DND-41 (cell line): ENCODE measurements at regions not wholly inside any gene's neighbourhood (a gene's known extent, or its start where the extent isn't known, plus 50 kb on each side); places are given as distances from the start of the nearest gene placed in this dataset.

Source experiments
- ATAC-seq: fragments of 200-7000 bp; cut with Tn5 transposase; 3 replicates; pipeline ENCODE4 v1.9.1; 2021; ENCODE audit warnings: low read depth; ENCODE audit not compliant: insufficient read depth
- DNase-seq: peaks from one replicate; pipeline ENCODE4 v3.0.0-alpha.2; 2020
- H2AFZ ChIP-seq: 2 replicates; pipeline ENCODE4 v1.6.0; 2012; ENCODE audit warnings: low read depth, low read length
- H3K27ac ChIP-seq: 2 replicates; pipeline ENCODE4 v1.5.1; 2012; ENCODE audit warnings: low read length, inconsistent platforms
- H3K27me3 ChIP-seq: fragments of 200-600 bp; sonication (generic); 2 replicates; pipeline ENCODE4 v1.6.0; 2012; ENCODE audit warnings: low read length, mild to moderate bottlenecking, inconsistent platforms; ENCODE audit not compliant: insufficient read depth, poor library complexity
- H3K36me3 ChIP-seq: 2 replicates; pipeline ENCODE4 v1.5.1; 2012; ENCODE audit warnings: low read length, inconsistent platforms; ENCODE audit not compliant: insufficient read depth
- H3K4me1 ChIP-seq: 2 replicates; pipeline ENCODE4 v1.5.1; 2012; ENCODE audit warnings: mild to moderate bottlenecking, low read length; ENCODE audit not compliant: insufficient read depth
- H3K4me2 ChIP-seq: 2 replicates; pipeline ENCODE4 v1.6.0; 2012; ENCODE audit warnings: mild to moderate bottlenecking, moderate library complexity, low read length, inconsistent platforms; ENCODE audit not compliant: insufficient read depth
- H3K4me3 ChIP-seq, 2 experiments: fragments of 200-600 bp in 1 of 2; shearing (Covaris generic) in 1 of 2; 2 replicates each; pipeline ENCODE4 v1.5.1; 2012 to 2016; ENCODE audit warnings: inconsistent platforms in 2 of 2, low read length in 2 of 2, mild to moderate bottlenecking in 2 of 2, low read depth in 1 of 2, moderate library complexity in 1 of 2
- H3K79me2 ChIP-seq: 2 replicates; pipeline ENCODE4 v1.6.0; 2012; ENCODE audit warnings: low read length, inconsistent platforms; ENCODE audit not compliant: insufficient read depth
- H3K9ac ChIP-seq: 2 replicates; pipeline ENCODE4 v1.6.0; 2012; ENCODE audit warnings: low read depth, mild to moderate bottlenecking, inconsistent platforms, low read length, moderate library complexity
- H3K9me3 ChIP-seq: 2 replicates; pipeline ENCODE4 v1.5.1; 2012; ENCODE audit warnings: low read length, moderate library complexity, mild to moderate bottlenecking, inconsistent platforms; ENCODE audit not compliant: insufficient read depth, severe bottlenecking
- H4K20me1 ChIP-seq: 2 replicates; pipeline ENCODE4 v1.6.0; 2012; ENCODE audit warnings: low read length; ENCODE audit not compliant: insufficient read depth
- EZH2 ChIP-seq: IDR thresholded peaks from 3 replicates; pipeline ENCODE4 v1.6.1; 2012; ENCODE audit warnings: borderline replicate concordance, low read depth, mild to moderate bottlenecking, moderate library complexity, low read length, inconsistent platforms; ENCODE audit not compliant: severe bottlenecking
- TF ChIP-seq, protein P1 (sequence below): IDR thresholded peaks from 2 replicates; pipeline ENCODE4 v1.5.1; 2012; ENCODE audit warnings: borderline replicate concordance, low read length, moderate library complexity, mild to moderate bottlenecking; ENCODE audit not compliant: poor library complexity, severe bottlenecking; ENCODE audit errors: extremely low read depth

DNA sequence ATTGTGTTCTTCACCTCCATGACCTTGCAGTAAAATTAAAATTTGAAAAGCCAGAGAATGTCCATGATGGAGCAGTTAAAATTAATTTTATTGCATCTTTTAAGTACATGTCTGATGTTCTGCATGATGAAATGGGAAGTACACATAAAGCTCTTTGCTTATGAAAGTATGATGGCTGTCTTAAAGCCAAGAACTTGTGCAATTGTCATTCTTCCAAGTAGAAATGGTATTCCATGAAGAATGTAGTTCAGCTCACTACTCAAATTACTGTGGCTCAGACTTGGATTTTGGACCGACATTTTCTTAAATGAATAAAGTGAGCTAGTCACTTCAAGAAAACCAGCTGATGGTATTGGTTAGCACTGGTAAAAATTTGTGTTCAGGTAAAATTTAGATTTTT, 161.7 kb upstream of the CXCL13 start:
- Histone ChIP-seq H3K27me3 (peaks cover 3% of the 10 kb centered on the region), H3K79me2 (no peaks in the 10 kb centered on the region), H3K9ac (no peak overlapping the region), H3K4me2 (no peak overlapping the region), H3K27ac (no peak overlapping the region), H3K4me3 (no peak overlapping the region), H3K9me3 (no peaks in the 10 kb centered on the region), H3K4me1 (no peaks in the 10 kb centered on the region), H4K20me1 (no peaks in the 10 kb centered on the region), H3K36me3 (no peaks in the 10 kb centered on the region), H2AFZ (no peak overlapping the region)
- DNase-seq (no peak), ATAC-seq (no peak)
- TF ChIP-seq, protein P1, sequence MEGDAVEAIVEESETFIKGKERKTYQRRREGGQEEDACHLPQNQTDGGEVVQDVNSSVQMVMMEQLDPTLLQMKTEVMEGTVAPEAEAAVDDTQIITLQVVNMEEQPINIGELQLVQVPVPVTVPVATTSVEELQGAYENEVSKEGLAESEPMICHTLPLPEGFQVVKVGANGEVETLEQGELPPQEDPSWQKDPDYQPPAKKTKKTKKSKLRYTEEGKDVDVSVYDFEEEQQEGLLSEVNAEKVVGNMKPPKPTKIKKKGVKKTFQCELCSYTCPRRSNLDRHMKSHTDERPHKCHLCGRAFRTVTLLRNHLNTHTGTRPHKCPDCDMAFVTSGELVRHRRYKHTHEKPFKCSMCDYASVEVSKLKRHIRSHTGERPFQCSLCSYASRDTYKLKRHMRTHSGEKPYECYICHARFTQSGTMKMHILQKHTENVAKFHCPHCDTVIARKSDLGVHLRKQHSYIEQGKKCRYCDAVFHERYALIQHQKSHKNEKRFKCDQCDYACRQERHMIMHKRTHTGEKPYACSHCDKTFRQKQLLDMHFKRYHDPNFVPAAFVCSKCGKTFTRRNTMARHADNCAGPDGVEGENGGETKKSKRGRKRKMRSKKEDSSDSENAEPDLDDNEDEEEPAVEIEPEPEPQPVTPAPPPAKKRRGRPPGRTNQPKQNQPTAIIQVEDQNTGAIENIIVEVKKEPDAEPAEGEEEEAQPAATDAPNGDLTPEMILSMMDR, result no peak
- no peak for TF ChIP-seq EZH2

DNA sequence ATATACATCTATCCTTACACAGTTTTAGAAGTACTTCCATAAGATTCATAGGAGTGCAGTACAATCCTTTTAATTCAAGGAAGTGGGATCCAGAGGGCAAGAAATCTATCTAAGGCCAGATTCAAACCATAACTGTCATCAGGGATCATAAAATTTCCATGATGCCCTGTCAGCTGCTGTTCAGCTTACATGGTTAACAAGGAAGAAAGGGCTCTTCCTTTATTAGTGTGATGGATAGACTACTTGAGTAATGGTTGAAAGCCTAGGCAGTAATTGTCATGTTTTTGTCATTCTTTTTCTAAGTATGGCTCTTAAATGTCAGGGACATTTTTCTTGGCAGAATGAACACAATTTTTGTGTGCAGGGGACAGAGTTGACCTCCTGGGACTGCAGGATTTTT, 159.8 kb upstream of the CXCL13 start:
- Histone ChIP-seq H3K4me3 (no peak overlapping the region), H3K27me3 (peaks cover 3% of the 10 kb centered on the region), H3K4me1 (no peaks in the 10 kb centered on the region), H3K9ac (no peak overlapping the region), H4K20me1 (no peaks in the 10 kb centered on the region), H3K27ac (no peak overlapping the region), H2AFZ (no peak overlapping the region), H3K36me3 (no peaks in the 10 kb centered on the region), H3K79me2 (no peaks in the 10 kb centered on the region), H3K9me3 (no peaks in the 10 kb centered on the region), H3K4me2 (no peak overlapping the region)
- DNase-seq (no peak), ATAC-seq (no peak)
- TF ChIP-seq EZH2, result no peak
- TF ChIP-seq, protein P1, result no peak

DNA sequence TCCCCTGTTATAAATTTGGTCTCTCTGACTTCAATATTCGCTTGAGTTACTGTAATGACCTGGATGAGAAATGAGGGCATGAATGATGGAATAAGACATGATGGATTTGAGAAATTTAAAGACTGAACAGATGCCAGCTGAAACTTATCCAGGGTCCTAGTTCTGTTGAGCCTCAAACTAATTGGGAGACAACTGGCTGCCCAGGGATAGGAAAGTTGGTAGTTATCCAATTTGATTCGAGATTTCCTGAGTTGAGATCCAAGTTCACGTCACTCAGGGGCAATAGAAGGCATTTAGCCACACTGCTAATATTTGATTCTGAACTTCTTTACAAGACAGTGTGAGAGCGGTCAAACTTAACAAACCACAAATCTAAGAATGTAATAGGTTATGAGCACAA, 159.0 kb upstream of the CXCL13 start:
- no peak overlapping the region for H3K4me2 ChIP-seq
- no peak for DNase-seq
- no peaks in the 10 kb centered on the region for H3K9me3 ChIP-seq
- no peaks in the 10 kb centered on the region for H4K20me1 ChIP-seq
- no peaks in the 10 kb centered on the region for H3K79me2 ChIP-seq
- H3K4me1 ChIP-seq, result no peaks in the 10 kb centered on the region
- no peak overlapping the region for H3K4me3 ChIP-seq
- no peaks in the 10 kb centered on the region for H3K36me3 ChIP-seq
- H3K27me3 ChIP-seq, result peaks cover 3% of the 10 kb centered on the region
- no peak overlapping the region for H2AFZ ChIP-seq
- TF ChIP-seq EZH2, result no peak
- TF ChIP-seq, protein P1, result no peak
- H3K27ac ChIP-seq, result no peak overlapping the region
- H3K9ac ChIP-seq, result no peak overlapping the region
- ATAC-seq, result no peak

DNA sequence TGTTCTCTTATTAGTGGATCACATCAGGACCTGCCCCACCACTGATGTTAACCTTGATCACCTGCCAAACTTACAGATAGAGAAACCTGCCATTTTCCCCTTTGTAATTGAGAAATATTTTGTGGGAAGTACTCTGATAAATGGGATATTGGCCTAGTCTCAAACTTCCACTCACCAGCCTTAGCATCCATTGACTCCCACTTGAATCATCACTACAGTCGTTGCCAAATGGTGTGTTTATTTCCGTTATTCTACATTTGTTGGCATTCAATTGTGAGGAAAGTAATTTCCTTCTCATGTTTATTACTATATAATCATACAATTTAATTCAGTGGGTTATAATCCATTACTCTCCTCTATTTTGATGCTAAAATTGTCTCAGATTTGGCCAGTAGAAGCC, 156.4 kb upstream of the CXCL13 start:
- no peaks in the 10 kb centered on the region for H3K9me3 ChIP-seq
- H3K36me3 ChIP-seq, result no peaks in the 10 kb centered on the region
- no peaks in the 10 kb centered on the region for H3K4me1 ChIP-seq
- H3K4me2 ChIP-seq, result no peak overlapping the region
- no peak overlapping the region for H3K4me3 ChIP-seq
- TF ChIP-seq, protein P1, result no peak
- TF ChIP-seq EZH2, result no peak
- no peak overlapping the region for H3K9ac ChIP-seq
- H3K27me3 ChIP-seq, result peaks cover 3% of the 10 kb centered on the region
- no peaks in the 10 kb centered on the region for H3K79me2 ChIP-seq
- H3K27ac ChIP-seq, result no peak overlapping the region
- H2AFZ ChIP-seq, result no peak overlapping the region
- ATAC-seq, result no peak
- DNase-seq, result no peak
- no peaks in the 10 kb centered on the region for H4K20me1 ChIP-seq
